SK-N-SH treated with all-trans-retinoic acid at 6 μM for 48 hours (cell line): ENCODE measurements at regions not wholly inside any gene's neighbourhood (a gene's known extent, or its start where the extent isn't known, plus 50 kb on each side); places are given as distances from the start of the nearest gene placed in this dataset.

Experiments
- OSR1 ChIP-seq: fragments of 250-450 bp; sonication (Bioruptor Pico); IDR thresholded peaks from 2 replicates; pipeline ENCODE4 v1.8.0; 2022; ENCODE audit warnings: moderate library complexity, mild to moderate bottlenecking, inconsistent platforms
- RARB ChIP-seq: fragments of 250-450 bp; sonication (Bioruptor Pico); IDR thresholded peaks from 2 replicates; pipeline ENCODE4 v1.8.0; 2021; ENCODE audit warnings: mild to moderate bottlenecking, moderate library complexity

GRCh38 chr5:2240118-2240904 lies 357.6 kb upstream of the IRX4 start:
- TF ChIP-seq OSR1, result no peak
- no peak for TF ChIP-seq RARB (CRISPR knock-in tag)
